Loucy (cell line): ENCODE measurements at regions not wholly inside any gene's neighbourhood (a gene's known extent, or its start where the extent isn't known, plus 50 kb on each side); places are given as distances from the start of the nearest gene placed in this dataset.

Experiments
- H2AFZ ChIP-seq: fragments of 200-600 bp; sonication (generic); 2 replicates; pipeline ENCODE4 v1.6.0; 2016; ENCODE audit warnings: antibody characterized with exemption, mild to moderate bottlenecking, low read length, moderate library complexity
- H3F3A ChIP-seq: fragments of 200-600 bp; 2 replicates; pipeline ENCODE4 v1.6.0; 2016; ENCODE audit warnings: antibody characterized with exemption, low read depth, mild to moderate bottlenecking
- H3K27me3 ChIP-seq: fragments of 200-600 bp; sonication (generic); 2 replicates; pipeline ENCODE4 v1.6.1; 2014; ENCODE audit warnings: low read length, mild to moderate bottlenecking; ENCODE audit not compliant: insufficient read depth, poor library complexity, severe bottlenecking
- H3K36me3 ChIP-seq: fragments of 200-600 bp; sonication (generic); 2 replicates; pipeline ENCODE4 v1.6.1; 2016; ENCODE audit warnings: low read length; ENCODE audit not compliant: insufficient read depth
- H3K4me1 ChIP-seq: fragments of 200-600 bp; sonication (generic); 2 replicates; pipeline ENCODE4 v1.5.1; 2014; ENCODE audit warnings: low read length, mild to moderate bottlenecking; ENCODE audit not compliant: insufficient read depth, poor library complexity, severe bottlenecking
- H3K4me2 ChIP-seq: fragments of 200-600 bp; sonication (generic); 2 replicates; pipeline ENCODE4 v1.6.0; 2014; ENCODE audit warnings: antibody characterized with exemption, low read length, low read depth, mild to moderate bottlenecking; ENCODE audit not compliant: poor library complexity, severe bottlenecking
- H3K4me3 ChIP-seq: fragments of 200-600 bp; sonication (generic); 2 replicates; pipeline ENCODE4 v1.5.1; 2014; ENCODE audit warnings: low read length, mild to moderate bottlenecking, mixed read lengths; ENCODE audit not compliant: poor library complexity, severe bottlenecking
- H3K79me2 ChIP-seq: fragments of 200-600 bp; sonication (generic); 2 replicates; pipeline ENCODE4 v1.6.1; 2014; ENCODE audit warnings: low read length; ENCODE audit not compliant: insufficient read depth
- H3K9ac ChIP-seq: fragments of 200-600 bp; sonication (generic); 2 replicates; pipeline ENCODE4 v1.6.0; 2014; ENCODE audit warnings: mild to moderate bottlenecking, low read depth, low read length, moderate library complexity; ENCODE audit not compliant: poor library complexity, severe bottlenecking
- H3K9me2 ChIP-seq: fragments of 200-600 bp; sonication (generic); replicated peaks from 2 replicates; pipeline ENCODE4 v1.6.1; 2016; ENCODE audit warnings: low read depth, low read length, mixed read lengths
- H3K9me3 ChIP-seq: fragments of 200-600 bp; sonication (generic); 2 replicates; pipeline ENCODE4 v1.6.1; 2014; ENCODE audit warnings: mild to moderate bottlenecking, antibody characterized with exemption, low read length, low read depth; ENCODE audit not compliant: insufficient read depth
- H4K20me1 ChIP-seq: fragments of 200-600 bp; sonication (generic); 2 replicates; pipeline ENCODE4 v1.6.0; 2014; ENCODE audit warnings: antibody characterized with exemption, low read length, mild to moderate bottlenecking; ENCODE audit not compliant: insufficient read depth, poor library complexity, severe bottlenecking
- CTCF ChIP-seq: fragments of 200-600 bp; sonication (generic); conservative IDR thresholded peaks from 2 replicates; pipeline ENCODE4 v1.5.1; 2014; ENCODE audit warnings: mild to moderate bottlenecking, antibody characterized with exemption, low read length
- EZH2phosphoT487 ChIP-seq: fragments of 200-600 bp; IDR thresholded peaks from 2 replicates; pipeline ENCODE4 v1.6.1; 2018; ENCODE audit warnings: antibody characterized with exemption, mild to moderate bottlenecking, moderate library complexity, borderline replicate concordance

GRCh38 chr12:67394550-67394949 is 125.4 kb downstream of the CAND1 start:
- Histone ChIP-seq H3K9me3 (no peaks in the 10 kb centered on the region), H3K4me2 (no peak overlapping the region), H3K4me3 (no peak overlapping the region), H3K27me3 (no peaks in the 10 kb centered on the region), H3F3A (no peaks in the 10 kb centered on the region), H3K79me2 (no peaks in the 10 kb centered on the region), H4K20me1 (no peaks in the 10 kb centered on the region), H3K4me1 (peaks cover under 1% of the 10 kb centered on the region), H3K9me2 (no peaks in the 10 kb centered on the region), H3K9ac (no peak overlapping the region), H3K36me3 (no peaks in the 10 kb centered on the region), H2AFZ (no peak overlapping the region)
- no peak for TF ChIP-seq CTCF

GRCh38 chr12:67400742-67401141 is 131.6 kb downstream of the CAND1 start:
- H3F3A ChIP-seq, result no peaks in the 10 kb centered on the region
- no peak overlapping the region for H3K9ac ChIP-seq
- no peaks in the 10 kb centered on the region for H3K4me1 ChIP-seq
- TF ChIP-seq CTCF (no peak), EZH2phosphoT487 (no peak)
- no peaks in the 10 kb centered on the region for H3K27me3 ChIP-seq
- no peak overlapping the region for H3K4me2 ChIP-seq
- H3K36me3 ChIP-seq, result no peaks in the 10 kb centered on the region
- H3K79me2 ChIP-seq, result no peaks in the 10 kb centered on the region
- no peak overlapping the region for H2AFZ ChIP-seq
- no peaks in the 10 kb centered on the region for H3K9me3 ChIP-seq
- H3K4me3 ChIP-seq, result no peak overlapping the region
- H4K20me1 ChIP-seq, result no peaks in the 10 kb centered on the region
- no peaks in the 10 kb centered on the region for H3K9me2 ChIP-seq

- Histone ChIP-seq H3K4me3 (no peak overlapping the region), H3K36me3 (no peaks in the 10 kb centered on the region), H4K20me1 (no peaks in the 10 kb centered on the region), H3K4me2 (no peak overlapping the region), H3F3A (no peaks in the 10 kb centered on the region), H3K4me1 (no peaks in the 10 kb centered on the region), H3K9me2 (no peaks in the 10 kb centered on the region), H3K79me2 (no peaks in the 10 kb centered on the region), H3K27me3 (no peaks in the 10 kb centered on the region), H2AFZ (no peak overlapping the region), H3K9me3 (no peaks in the 10 kb centered on the region), H3K9ac (no peak overlapping the region)
- TF ChIP-seq EZH2phosphoT487, result no peak
- TF ChIP-seq CTCF, result no peak
These were observed 141.1 kb downstream of the CAND1 start for GRCh38 chr12:67410246-67410645.
